GM12878 (cell line): ENCODE measurements at regions not wholly inside any gene's neighbourhood (a gene's known extent, or its start where the extent isn't known, plus 50 kb on each side); places are given as distances from the start of the nearest gene placed in this dataset.

Experiments
- ATAC-seq: fragments of 200-7000 bp; cut with Tn5 transposase; 3 replicates; pipeline ENCODE4 v1.9.1; 2020; ENCODE audit warnings: mild to moderate bottlenecking, moderate library complexity
- BruUV-seq: library from RNA; stranded (reverse); fragments of 400-500 nt; replicated peaks from 2 replicates; lab custom pipeline; 2021; lab: Mats Ljungman, UMichigan
- CTCF ChIA-PET: fragments of 300-600 bp; sonication (Branson Sonifier 250); formaldehyde crosslinking; extraction: SDS; loops from one replicate; lab custom pipeline; 2021; ENCODE audit warnings: inconsistent platforms; lab: Yijun Ruan, JAX
- POLR2A ChIA-PET: fragments of 350-600 bp; formaldehyde crosslinking; extraction: SDS; loops from one replicate; lab custom pipeline; 2021; ENCODE audit warnings: inconsistent platforms; lab: Charles Lee
- RAD21 ChIA-PET: fragments of 300-600 bp; sonication (Branson Sonifier 250); formaldehyde crosslinking; loops from one replicate; lab custom pipeline; 2023; ENCODE audit warnings: antibody characterized with exemption; ENCODE audit not compliant: unreplicated experiment; lab: Charles Lee
- SMC1A ChIA-PET: fragments of 300-600 bp; sonication (Branson Sonifier 250); formaldehyde crosslinking; loops from one replicate; lab custom pipeline; 2023; ENCODE audit not compliant: unreplicated experiment, uncharacterized antibody; lab: Charles Lee
- DNase-seq: peaks from one replicate; pipeline ENCODE4 v3.0.0-alpha.2; 2011; ENCODE audit warnings: low read depth, low spot score
- FAIRE-seq: peaks from 3 replicates; lab custom pipeline; 2011; peaks lifted over from hg19 to GRCh38; lab: Jason Lieb, UNC
- H2AFZ ChIP-seq: 2 replicates; pipeline ENCODE4 v1.6.0; 2011; ENCODE audit warnings: low read depth, low read length, control low read depth; ENCODE audit not compliant: control insufficient read depth
- H3K27ac ChIP-seq: 2 replicates; pipeline ENCODE4 v1.5.1; 2011; ENCODE audit warnings: control low read depth; ENCODE audit not compliant: control insufficient read depth, insufficient read depth
- H3K27me3 ChIP-seq, 2 experiments: replicated peaks in 1 of 2; 2 replicates each; pipeline versions ENCODE4 v1.6.0 to v1.6.1; 2011; ENCODE audit warnings: low read length in 1 of 2; ENCODE audit not compliant: control insufficient read depth in 2 of 2, insufficient read depth in 2 of 2
- H3K36me3 ChIP-seq, 2 experiments: 2 replicates each; pipeline ENCODE4 v1.5.1; 2011; ENCODE audit warnings: low read length in 1 of 2; ENCODE audit not compliant: control insufficient read depth in 2 of 2, insufficient read depth in 2 of 2
- H3K4me1 ChIP-seq: 2 replicates; pipeline ENCODE4 v1.6.1; 2011; ENCODE audit warnings: mild to moderate bottlenecking, low read length, moderate library complexity, mixed read lengths; ENCODE audit not compliant: control insufficient read depth, insufficient read depth
- H3K4me2 ChIP-seq: 2 replicates; pipeline ENCODE4 v1.6.0; 2011; ENCODE audit warnings: control low read depth; ENCODE audit not compliant: control insufficient read depth, insufficient read depth
- H3K4me3 ChIP-seq: fragments of 200-600 bp; sonication (generic); 2 replicates; pipeline ENCODE4 v1.5.1; 2016
- H3K79me2 ChIP-seq: 2 replicates; pipeline ENCODE4 v1.6.0; 2011; ENCODE audit warnings: low read length; ENCODE audit not compliant: control insufficient read depth, insufficient read depth
- H3K9ac ChIP-seq: 2 replicates; pipeline ENCODE4 v1.8.0; 2011; ENCODE audit warnings: low read length, control low read depth, mixed read lengths; ENCODE audit not compliant: control insufficient read depth, insufficient read depth
- H3K9me3 ChIP-seq: replicated peaks from 3 replicates; pipeline ENCODE4 v1.5.1; 2011; ENCODE audit warnings: mild to moderate bottlenecking, low read length; ENCODE audit not compliant: control insufficient read depth, insufficient read depth
- H4K20me1 ChIP-seq: 2 replicates; pipeline ENCODE4 v1.6.0; 2011; ENCODE audit not compliant: control insufficient read depth, insufficient read depth
- ATF2 ChIP-seq: IDR thresholded peaks from 2 replicates; pipeline ENCODE4 v1.6.1; 2012; ENCODE audit warnings: low read length, inconsistent platforms
- BRCA1 ChIP-seq: IDR thresholded peaks from 2 replicates; pipeline ENCODE4 v1.6.1; 2011; ENCODE audit warnings: low read depth, low read length, improper control_type of control experiment
- CHD2 ChIP-seq: IDR thresholded peaks from 2 replicates; pipeline ENCODE4 v1.6.1; 2011; ENCODE audit warnings: low read depth, low read length, improper control_type of control experiment, borderline replicate concordance
- CREM ChIP-seq: IDR thresholded peaks from 2 replicates; pipeline ENCODE4 v1.6.1; 2014; ENCODE audit warnings: antibody characterized with exemption, low read depth
- DPF2 ChIP-seq: fragments of 450-650 bp; IDR thresholded peaks from 2 replicates; pipeline ENCODE4 v1.6.1; 2017; ENCODE audit warnings: mild to moderate bottlenecking
- EGR1 ChIP-seq, 2 experiments: IDR thresholded peaks; 1 replicate in 1 of 2; 2 replicates in 1 of 2; pipeline ENCODE4 v1.6.1; 2011 to 2012; ENCODE audit warnings: low read depth in 2 of 2, low read length in 2 of 2, borderline replicate concordance in 1 of 2, mild to moderate bottlenecking in 1 of 2, moderate library complexity in 1 of 2
- ESRRA ChIP-seq: IDR thresholded peaks from 2 replicates; pipeline ENCODE4 v1.6.1; 2012; ENCODE audit warnings: mild to moderate bottlenecking, low read length, improper control_type of control experiment
- ETV6 ChIP-seq, 2 experiments: fragments of 450-650 bp in 1 of 2; IDR thresholded peaks in 1 of 2; conservative IDR thresholded peaks in 1 of 2; 2 replicates each; pipeline ENCODE4 v1.6.1; 2014; ENCODE audit warnings: antibody characterized with exemption in 1 of 2, borderline replicate concordance in 1 of 2, low read depth in 1 of 2, mild to moderate bottlenecking in 1 of 2, moderate library complexity in 1 of 2
- IRF4 ChIP-seq: IDR thresholded peaks from 2 replicates; pipeline ENCODE4 v1.6.1; 2011; ENCODE audit warnings: low read depth, low read length
- MLLT1 ChIP-seq: fragments of 450-650 bp; IDR thresholded peaks from 2 replicates; pipeline ENCODE4 v1.6.1; 2016; ENCODE audit warnings: mild to moderate bottlenecking
- NFIC ChIP-seq: IDR thresholded peaks from 2 replicates; pipeline ENCODE4 v1.6.1; 2012; ENCODE audit warnings: low read depth, mild to moderate bottlenecking, inconsistent platforms, low read length, moderate library complexity
- NR2F1 ChIP-seq: fragments of 450-650 bp; conservative IDR thresholded peaks from 2 replicates; pipeline ENCODE4 v1.6.1; 2017; ENCODE audit warnings: mild to moderate bottlenecking
- POLR2AphosphoS5 ChIP-seq: IDR thresholded peaks from 2 replicates; pipeline ENCODE4 v1.6.1; 2011; ENCODE audit warnings: mild to moderate bottlenecking, low read length, inconsistent platforms
- RELB ChIP-seq: fragments of 450-650 bp; IDR thresholded peaks from 2 replicates; pipeline ENCODE4 v1.6.1; 2017; ENCODE audit warnings: low read depth, mild to moderate bottlenecking, moderate library complexity
- SIX5 ChIP-seq: IDR thresholded peaks from 2 replicates; pipeline ENCODE4 v1.6.1; 2011; ENCODE audit warnings: mild to moderate bottlenecking, low read depth, low read length, moderate library complexity; ENCODE audit not compliant: severe bottlenecking
- ZBED1 ChIP-seq: IDR thresholded peaks from 2 replicates; pipeline ENCODE4 v1.6.1; 2016; ENCODE audit warnings: borderline replicate concordance
- ZNF207 ChIP-seq: fragments of 450-650 bp; IDR thresholded peaks from 2 replicates; pipeline ENCODE4 v1.6.1; 2014; ENCODE audit warnings: antibody characterized with exemption, mild to moderate bottlenecking, borderline replicate concordance
- ZNF384 ChIP-seq: IDR thresholded peaks from 2 replicates; pipeline ENCODE4 v1.6.1; 2012; ENCODE audit warnings: low read depth, mild to moderate bottlenecking, low read length, improper control_type of control experiment, borderline replicate concordance
- WGBS: methylation state at CpG from one replicate; pipeline ENCODE4 v1.1.6; 2016; ENCODE audit warnings: low lambda C conversion rate; ENCODE audit not compliant: insufficient replicate concordance, insufficient coverage; ENCODE audit errors: missing lambda C conversion rate; 5-methylcytosine and 5-hydroxymethylcytosine counted together
- in situ Hi-C: fragments of 300-500 bp; cut with MboI; formaldehyde crosslinking; loops from 9 replicates; pipeline ENCODE4 v1.14.3; 2018; ENCODE audit warnings: mixed read lengths
- intact Hi-C: fragments of 100-400 bp; cut with micrococcal nuclease; formaldehyde crosslinking; loops from one replicate; pipeline ENCODE4 v1.14.2; 2022; ENCODE audit not compliant: unreplicated experiment

- Histone ChIP-seq H3K4me2 (no peak overlapping the region), H3K4me1 (no peaks in the 10 kb centered on the region), H3K4me3 (no peak overlapping the region), H4K20me1 (no peaks in the 10 kb centered on the region), H3K9ac (no peak overlapping the region), H3K79me2 (no peaks in the 10 kb centered on the region), H3K9me3 (no peaks in the 10 kb centered on the region; the same call in 2 of the 3 replicates), H3K27me3 (no peaks in the 10 kb centered on the region), H3K36me3 (no peaks in the 10 kb centered on the region), H3K27ac (no peak overlapping the region), H2AFZ (no peak overlapping the region)
- ATAC-seq (peak; percentile 97), DNase-seq (peak; percentile 62), FAIRE-seq (peak; percentile 78)
- POLR2A ChIA-PET = interaction anchor here (1.1 kb wide), 1 partner anchor 12 kb away, joined by 7 read pairs; no protein-coding TSS in a partner anchor
- WGBS = 34% methylated on average over 5 of the region's 5 CpGs
- intact Hi-C loops = loop anchor here (5.0 kb wide), 1 partner anchor 339 kb away; no protein-coding TSS in a partner anchor
- RAD21 ChIA-PET = no interaction called here
- CTCF ChIA-PET = interaction anchor here (1.2 kb wide), 2 partner anchors 9 to 23 kb away, joined by 3 read pairs; no protein-coding TSS in a partner anchor
- in situ Hi-C loops = no loop called here
- BruUV-seq = no TSS peak
- SMC1A ChIA-PET = no interaction called here
- TF ChIP-seq ZNF384 = no peak
- peak; percentile 73 for TF ChIP-seq CREM
- peak; percentile 96 for TF ChIP-seq NR2F1
- TF ChIP-seq ATF2 = peak; percentile 97
- TF ChIP-seq ZBED1 = peak; percentile 46; the same call in 1 of the 2 replicates
- TF ChIP-seq MLLT1 = peak; percentile 87
- TF ChIP-seq EGR1 (IDR thresholded peaks at IDR 0.05; ENCODE audit: borderline replicate concordance in 1 of 2, low read depth in 2 of 2, low read length in 2 of 2) = no peak
- no peak for TF ChIP-seq ZNF207
- TF ChIP-seq BRCA1 = no peak
- TF ChIP-seq DPF2 = peak; percentile 89
- peak; percentile 75 for TF ChIP-seq NFIC
- peak; percentile 49; the same call in 1 of the 2 replicates for TF ChIP-seq CHD2
- peak in 1 of 2 experiments; percentile 59; a peak in 2 of 4 replicates for TF ChIP-seq ETV6 (conservative IDR thresholded peaks at IDR 0.05 in 1 of 2, IDR thresholded peaks at IDR 0.05 in 1 of 2; ENCODE audit: borderline replicate concordance in 1 of 2, low read depth in 1 of 2)
- TF ChIP-seq SIX5 = no peak
- peak; percentile 72; the same call in 1 of the 2 replicates for TF ChIP-seq IRF4
- no peak for TF ChIP-seq POLR2AphosphoS5
- peak; percentile 54; the same call in 1 of the 2 replicates for TF ChIP-seq ESRRA
- TF ChIP-seq RELB = peak; percentile 44; the same call in 1 of the 2 replicates
Observed at GRCh38 chr2:150133623-150134022, 353.8 kb downstream of the RND3 start.
